Neural cell (in vitro differentiated cells): ENCODE measurements at regions not wholly inside any gene's neighbourhood (a gene's known extent, or its start where the extent isn't known, plus 50 kb on each side); places are given as distances from the start of the nearest gene placed in this dataset.

Experiments
- H2AFZ ChIP-seq: fragments of 200-600, 300-800 bp; sonication (generic), shearing (Covaris generic); 2 replicates; pipeline ENCODE4 v1.6.0; 2014; ENCODE audit warnings: low read depth, mild to moderate bottlenecking, antibody characterized with exemption, low read length, moderate library complexity
- H3F3A ChIP-seq: fragments of 200-600 bp; shearing (Covaris generic); 2 replicates; pipeline ENCODE4 v1.6.1; 2016; ENCODE audit warnings: mild to moderate bottlenecking, moderate library complexity, mixed read lengths, antibody characterized with exemption, low read length; ENCODE audit not compliant: insufficient read depth, poor library complexity, severe bottlenecking
- H3K27ac ChIP-seq: fragments of 200-600, 300-800 bp; sonication (generic), shearing (Covaris generic); 2 replicates; pipeline ENCODE4 v1.5.1; 2014; ENCODE audit warnings: mild to moderate bottlenecking, low read length, moderate library complexity
- H3K27me3 ChIP-seq: fragments of 300-800, 200-600 bp; sonication (generic), shearing (Covaris generic); 2 replicates; pipeline ENCODE4 v1.6.0; 2014; ENCODE audit warnings: mild to moderate bottlenecking, low read depth, low read length, moderate library complexity; ENCODE audit not compliant: insufficient read depth
- H3K36me3 ChIP-seq: fragments of 300-800, 200-600 bp; sonication (generic), shearing (Covaris generic); 2 replicates; pipeline ENCODE4 v1.5.1; 2014; ENCODE audit warnings: mild to moderate bottlenecking, antibody characterized with exemption, low read length, moderate library complexity; ENCODE audit not compliant: insufficient read depth
- H3K4me2 ChIP-seq: fragments of 300-800, 200-600 bp; sonication (generic), shearing (Covaris generic); 2 replicates; pipeline ENCODE4 v1.6.0; 2014; ENCODE audit warnings: mild to moderate bottlenecking, low read length
- H3K4me3 ChIP-seq: fragments of 300-800, 200-600 bp; sonication (generic), shearing (Covaris generic); 2 replicates; pipeline ENCODE4 v1.5.1; 2014; ENCODE audit warnings: mild to moderate bottlenecking, low read length, moderate library complexity
- H3K79me2 ChIP-seq: fragments of 200-600 bp; shearing (Covaris generic); replicated peaks from 2 replicates; pipeline ENCODE4 v1.6.0; 2014; ENCODE audit warnings: mild to moderate bottlenecking, low read length, moderate library complexity; ENCODE audit not compliant: insufficient read depth
- H3K9ac ChIP-seq: fragments of 300-800, 200-600 bp; sonication (generic), shearing (Covaris generic); 2 replicates; pipeline ENCODE4 v1.6.1; 2016; ENCODE audit warnings: mild to moderate bottlenecking, low read length, mixed read lengths
- H3K9me2 ChIP-seq: fragments of 200-600 bp; shearing (Covaris generic); 2 replicates; pipeline ENCODE4 v1.6.1; 2016; ENCODE audit warnings: mild to moderate bottlenecking, low read length, mixed read lengths; ENCODE audit not compliant: insufficient read depth
- H3K9me3 ChIP-seq: fragments of 200-600, 300-800 bp; sonication (generic), shearing (Covaris generic); 2 replicates; pipeline ENCODE4 v1.6.1; 2016; ENCODE audit warnings: mild to moderate bottlenecking, mixed run types, low read length, moderate library complexity, mixed read lengths
- H4K20me1 ChIP-seq: fragments of 200-600 bp; shearing (Covaris generic); 2 replicates; pipeline ENCODE4 v1.6.1; 2016; ENCODE audit warnings: mild to moderate bottlenecking, mixed run types; ENCODE audit not compliant: insufficient read depth
- EZH2 ChIP-seq: fragments of 200-600, 300-800 bp; shearing (Covaris generic), sonication (generic); IDR thresholded peaks from 2 replicates; pipeline ENCODE4 v1.6.1; 2014; ENCODE audit warnings: antibody characterized with exemption, low read length, borderline replicate concordance, mild to moderate bottlenecking; ENCODE audit not compliant: insufficient read depth, poor library complexity, severe bottlenecking
- MXI1 ChIP-seq: fragments of 450-650 bp; conservative IDR thresholded peaks from 2 replicates; pipeline ENCODE4 v1.6.1; 2014; ENCODE audit warnings: antibody characterized with exemption, mild to moderate bottlenecking; ENCODE audit not compliant: poor library complexity, severe bottlenecking
- POLR2AphosphoS5 ChIP-seq: IDR thresholded peaks from 2 replicates; pipeline ENCODE4 v1.6.1; 2012
- RAD21 ChIP-seq: fragments of 450-650 bp; conservative IDR thresholded peaks from 2 replicates; pipeline ENCODE4 v1.6.1; 2014; ENCODE audit warnings: antibody characterized with exemption, mild to moderate bottlenecking, moderate library complexity
- REST ChIP-seq: IDR thresholded peaks from 2 replicates; pipeline ENCODE4 v1.6.1; 2012; ENCODE audit warnings: borderline replicate concordance
- SMC3 ChIP-seq: fragments of 450-650 bp; conservative IDR thresholded peaks from 2 replicates; pipeline ENCODE4 v1.6.1; 2014; ENCODE audit warnings: antibody characterized with exemption, mild to moderate bottlenecking, moderate library complexity; ENCODE audit not compliant: poor library complexity
- TAF1 ChIP-seq: IDR thresholded peaks from 2 replicates; pipeline ENCODE4 v1.6.1; 2012; ENCODE audit warnings: low read depth
- TF ChIP-seq, protein P1 (sequence below): fragments of 450-650 bp; IDR thresholded peaks from 2 replicates; pipeline ENCODE4 v1.5.1; 2014; ENCODE audit warnings: antibody characterized with exemption, mild to moderate bottlenecking, moderate library complexity; ENCODE audit not compliant: poor library complexity, severe bottlenecking

DNA sequence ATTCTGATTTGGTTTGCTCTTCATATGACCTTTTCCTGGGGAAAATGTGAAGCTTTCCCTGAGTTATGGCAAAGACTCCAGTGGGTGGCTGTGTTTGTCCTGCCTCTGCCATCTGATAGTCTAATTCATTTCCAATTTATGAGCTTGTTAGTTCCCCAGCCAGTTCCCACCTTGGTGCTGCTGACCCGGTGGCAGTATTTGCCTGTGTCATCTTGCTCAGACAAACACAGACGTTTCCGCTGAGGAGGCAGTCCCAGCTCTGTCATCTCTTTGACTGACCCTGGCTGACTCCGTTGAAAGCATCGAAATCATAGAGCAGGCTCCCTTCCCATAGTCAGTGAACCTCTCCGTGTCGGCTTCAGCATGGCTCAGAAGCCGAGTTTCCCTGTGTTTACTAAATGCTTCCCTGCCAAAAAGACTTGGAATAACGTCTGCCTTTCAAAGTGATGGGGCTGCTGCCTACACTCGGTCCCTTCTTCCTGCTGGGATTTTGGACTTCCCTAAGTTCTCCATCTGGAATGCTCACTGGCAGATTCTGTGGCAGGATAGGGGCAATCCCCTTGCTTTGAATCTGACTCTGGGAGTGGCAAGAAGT, 538.3 kb downstream of the NPIPA7 start:
- TF ChIP-seq POLR2AphosphoS5: no peak
- TF ChIP-seq, protein P1, sequence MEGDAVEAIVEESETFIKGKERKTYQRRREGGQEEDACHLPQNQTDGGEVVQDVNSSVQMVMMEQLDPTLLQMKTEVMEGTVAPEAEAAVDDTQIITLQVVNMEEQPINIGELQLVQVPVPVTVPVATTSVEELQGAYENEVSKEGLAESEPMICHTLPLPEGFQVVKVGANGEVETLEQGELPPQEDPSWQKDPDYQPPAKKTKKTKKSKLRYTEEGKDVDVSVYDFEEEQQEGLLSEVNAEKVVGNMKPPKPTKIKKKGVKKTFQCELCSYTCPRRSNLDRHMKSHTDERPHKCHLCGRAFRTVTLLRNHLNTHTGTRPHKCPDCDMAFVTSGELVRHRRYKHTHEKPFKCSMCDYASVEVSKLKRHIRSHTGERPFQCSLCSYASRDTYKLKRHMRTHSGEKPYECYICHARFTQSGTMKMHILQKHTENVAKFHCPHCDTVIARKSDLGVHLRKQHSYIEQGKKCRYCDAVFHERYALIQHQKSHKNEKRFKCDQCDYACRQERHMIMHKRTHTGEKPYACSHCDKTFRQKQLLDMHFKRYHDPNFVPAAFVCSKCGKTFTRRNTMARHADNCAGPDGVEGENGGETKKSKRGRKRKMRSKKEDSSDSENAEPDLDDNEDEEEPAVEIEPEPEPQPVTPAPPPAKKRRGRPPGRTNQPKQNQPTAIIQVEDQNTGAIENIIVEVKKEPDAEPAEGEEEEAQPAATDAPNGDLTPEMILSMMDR: no peak
- no peak for TF ChIP-seq RAD21
- TF ChIP-seq SMC3: no peak
- TF ChIP-seq EZH2: no peak
- no peak for TF ChIP-seq TAF1
- TF ChIP-seq REST: no peak
- no peak for TF ChIP-seq MXI1
- Histone ChIP-seq H2AFZ (no peak overlapping the region), H3K9me2 (no peaks in the 10 kb centered on the region), H3K36me3 (no peaks in the 10 kb centered on the region), H3K79me2 (no peaks in the 10 kb centered on the region), H3K4me3 (no peak overlapping the region), H3K4me2 (no peak overlapping the region), H3K27me3 (no peaks in the 10 kb centered on the region), H3K27ac (no peak overlapping the region), H3K9me3 (no peaks in the 10 kb centered on the region), H3F3A (no peaks in the 10 kb centered on the region), H4K20me1 (no peaks in the 10 kb centered on the region), H3K9ac (no peak overlapping the region)

DNA sequence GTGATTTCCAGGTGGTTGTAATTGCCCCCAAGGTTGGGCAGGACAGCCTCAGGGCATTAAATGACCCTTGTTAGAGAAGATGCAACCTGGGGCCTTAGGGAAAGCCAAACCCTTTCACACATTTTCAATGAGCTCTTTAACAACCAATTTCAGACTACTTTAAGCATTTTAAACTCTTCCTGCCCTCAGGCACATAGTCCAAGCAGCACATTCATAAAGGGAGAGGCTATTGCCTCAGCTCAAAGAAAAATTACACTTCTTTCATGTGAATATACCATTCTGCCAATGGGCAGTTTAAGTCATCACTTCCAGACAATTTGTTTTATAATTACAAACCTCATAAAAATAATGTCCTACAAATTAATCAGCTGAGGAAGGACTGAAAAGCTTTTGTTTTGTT, 544.5 kb downstream of the NPIPA7 start:
- no peak for TF ChIP-seq REST
- no peaks in the 10 kb centered on the region for H3K27me3 ChIP-seq
- no peaks in the 10 kb centered on the region for H3K9me2 ChIP-seq
- H3K4me3 ChIP-seq: no peak overlapping the region
- H4K20me1 ChIP-seq: no peaks in the 10 kb centered on the region
- no peaks in the 10 kb centered on the region for H3K9me3 ChIP-seq
- no peaks in the 10 kb centered on the region for H3K36me3 ChIP-seq
- H2AFZ ChIP-seq: no peak overlapping the region
- H3K4me2 ChIP-seq: no peak overlapping the region
- H3K27ac ChIP-seq: no peak overlapping the region
- no peaks in the 10 kb centered on the region for H3F3A ChIP-seq
- H3K79me2 ChIP-seq: no peaks in the 10 kb centered on the region
- no peak overlapping the region for H3K9ac ChIP-seq
